Erythroblast (primary cell): ENCODE measurements at regions not wholly inside any gene's neighbourhood (a gene's known extent, or its start where the extent isn't known, plus 50 kb on each side); places are given as distances from the start of the nearest gene placed in this dataset.

Source experiments
- DNase-seq, 2 experiments: peaks; one replicate each; lab custom pipeline; 2025; lab: John Stamatoyannopoulos, UW
- GATA1 ChIP-seq: IDR thresholded peaks from 2 replicates; pipeline ENCODE4 v1.6.1; 2011; ENCODE audit warnings: low read depth, mild to moderate bottlenecking, control low read depth, low read length, moderate library complexity
- POLR2A ChIP-seq: IDR thresholded peaks from 2 replicates; pipeline ENCODE4 v1.6.1; 2011; ENCODE audit warnings: mild to moderate bottlenecking, low read length

- no peak for DNase-seq
- TF ChIP-seq POLR2A (no peak), GATA1 (no peak)
Observed at GRCh38 chr20:52348434-52348833, 156.9 kb upstream of the ZFP64 start.

DNA sequence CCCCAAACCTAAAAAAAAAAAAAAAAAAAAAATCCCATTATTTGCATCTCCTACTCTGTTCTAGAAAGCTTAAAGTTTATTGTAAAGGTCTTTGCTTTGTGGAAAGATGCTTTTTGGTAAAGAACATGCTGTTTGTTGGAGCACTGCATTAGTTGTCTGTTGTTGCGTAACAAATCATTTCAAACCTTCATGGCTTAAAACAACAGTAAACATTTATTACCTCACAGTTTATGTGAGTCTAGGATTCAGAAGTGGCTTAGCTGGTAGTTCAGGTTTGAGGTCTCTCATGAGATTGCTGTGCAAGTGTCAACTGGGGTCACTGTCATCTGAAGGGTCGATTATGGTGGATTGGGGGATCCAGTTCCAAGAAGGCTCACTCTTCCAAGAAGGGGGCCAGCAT is 155.2 kb upstream of the ZFP64 start:
- DNase-seq, result no peak
- TF ChIP-seq GATA1, result no peak
- TF ChIP-seq POLR2A, result no peak

DNA sequence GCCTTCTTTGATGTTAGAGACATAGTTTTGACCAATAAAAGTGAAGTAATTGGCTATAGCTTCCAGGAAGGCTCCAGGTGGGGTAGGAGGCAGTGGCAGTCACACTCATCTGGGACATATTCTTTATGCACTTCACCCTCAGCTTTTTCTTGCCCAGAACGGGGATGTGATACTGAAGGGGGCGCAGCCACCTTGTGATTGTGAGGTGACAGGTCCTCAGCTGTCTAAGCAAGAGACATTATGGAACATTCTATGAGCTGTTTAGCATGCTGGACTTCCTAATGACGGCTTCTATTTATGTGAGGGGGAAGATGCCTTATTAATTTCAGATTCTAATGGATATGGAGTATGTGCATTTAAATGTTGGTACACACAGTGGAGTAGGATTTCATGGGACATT is 151.3 kb upstream of the ZFP64 start:
- TF ChIP-seq GATA1 (no peak), POLR2A (no peak)

DNA sequence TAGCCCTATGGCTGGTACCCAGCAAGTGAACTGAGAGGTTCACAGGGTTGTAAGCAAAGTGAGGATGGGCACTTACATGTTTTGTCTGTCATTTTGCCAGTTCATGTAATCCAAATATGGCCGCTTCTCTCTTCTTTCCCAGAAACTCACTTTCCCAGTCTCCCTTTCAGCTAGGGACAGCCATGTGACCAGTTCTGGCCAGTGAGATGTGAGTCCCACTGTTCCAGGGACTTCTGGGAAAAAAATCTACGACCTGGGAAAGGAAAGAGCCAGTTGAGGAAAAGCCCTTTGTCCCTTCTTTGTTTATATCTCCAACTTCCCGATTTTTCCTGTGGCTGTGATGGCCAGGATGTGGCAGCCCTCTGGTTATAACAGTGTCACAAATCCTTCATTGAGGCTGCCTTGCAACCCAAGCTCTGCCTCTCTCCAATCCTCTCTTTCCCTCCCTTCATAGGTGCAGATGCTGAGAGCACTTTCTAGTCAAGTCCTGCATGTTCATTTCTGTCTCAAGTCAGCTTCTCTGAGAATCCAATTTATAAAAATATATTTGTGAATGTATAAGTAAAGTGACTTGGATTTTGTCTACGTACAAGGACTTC is 148.6 kb upstream of the ZFP64 start:
- no peak for DNase-seq
- TF ChIP-seq GATA1, result no peak
- no peak for TF ChIP-seq POLR2A

More for the DNA sequence above, 151.3 kb upstream of the ZFP64 start:
- DNase-seq, result no peak

- TF ChIP-seq POLR2A (no peak), GATA1 (no peak)
- no peak for DNase-seq
Observed at GRCh38 chr20:52332649-52333250, 141.2 kb upstream of the ZFP64 start.

- TF ChIP-seq GATA1, result no peak
- TF ChIP-seq POLR2A, result no peak
- no peak for DNase-seq
Observed at GRCh38 chr20:52332230-52332629, 140.7 kb upstream of the ZFP64 start.

DNA sequence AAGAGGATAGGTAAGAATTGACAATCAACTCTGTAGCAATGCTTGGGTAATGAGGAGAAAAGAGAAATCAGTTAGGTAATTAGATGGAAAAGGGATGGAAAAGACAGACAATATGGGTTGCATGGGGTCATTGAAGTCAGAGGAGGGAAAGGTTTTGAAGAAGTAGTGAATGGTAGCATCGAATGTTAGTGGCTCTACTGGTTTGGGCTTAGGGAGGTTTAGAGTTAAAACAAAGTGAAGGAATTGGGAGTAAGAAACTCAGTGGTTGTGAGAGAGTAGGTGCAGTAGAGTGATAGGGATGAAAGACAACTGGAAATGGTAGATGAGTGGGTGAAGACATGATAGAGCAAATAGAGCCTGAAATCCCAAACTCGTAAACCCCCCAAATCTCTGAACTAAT is 140.1 kb upstream of the ZFP64 start:
- no peak for DNase-seq
- TF ChIP-seq GATA1, result no peak
- no peak for TF ChIP-seq POLR2A

DNA sequence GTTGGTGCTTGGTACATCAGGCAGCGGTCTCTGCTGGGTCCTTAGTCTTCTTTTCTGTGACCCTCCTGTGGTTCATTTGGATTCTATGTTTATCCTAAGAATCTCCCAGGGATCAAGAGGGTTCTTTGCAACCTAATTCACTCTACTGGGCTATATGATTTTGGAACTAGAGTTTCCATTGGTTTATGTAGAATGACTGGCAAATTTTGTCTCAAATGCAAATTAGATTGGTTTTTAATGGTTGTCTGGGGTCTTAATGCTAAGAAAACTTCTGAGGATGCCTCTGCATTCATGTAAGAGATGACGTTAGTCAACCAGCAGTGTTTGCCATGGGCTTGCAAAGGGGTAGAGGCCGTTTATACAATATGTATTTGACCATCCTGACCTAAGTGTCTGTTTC is 129.8 kb upstream of the ZFP64 start:
- no peak for TF ChIP-seq GATA1
- TF ChIP-seq POLR2A, result no peak

GRCh38 chr20:52318651-52319050 is 127.1 kb upstream of the ZFP64 start:
- no peak for TF ChIP-seq POLR2A
- no peak for TF ChIP-seq GATA1

More for the DNA sequence above, 129.8 kb upstream of the ZFP64 start:
- DNase-seq, result no peak

DNA sequence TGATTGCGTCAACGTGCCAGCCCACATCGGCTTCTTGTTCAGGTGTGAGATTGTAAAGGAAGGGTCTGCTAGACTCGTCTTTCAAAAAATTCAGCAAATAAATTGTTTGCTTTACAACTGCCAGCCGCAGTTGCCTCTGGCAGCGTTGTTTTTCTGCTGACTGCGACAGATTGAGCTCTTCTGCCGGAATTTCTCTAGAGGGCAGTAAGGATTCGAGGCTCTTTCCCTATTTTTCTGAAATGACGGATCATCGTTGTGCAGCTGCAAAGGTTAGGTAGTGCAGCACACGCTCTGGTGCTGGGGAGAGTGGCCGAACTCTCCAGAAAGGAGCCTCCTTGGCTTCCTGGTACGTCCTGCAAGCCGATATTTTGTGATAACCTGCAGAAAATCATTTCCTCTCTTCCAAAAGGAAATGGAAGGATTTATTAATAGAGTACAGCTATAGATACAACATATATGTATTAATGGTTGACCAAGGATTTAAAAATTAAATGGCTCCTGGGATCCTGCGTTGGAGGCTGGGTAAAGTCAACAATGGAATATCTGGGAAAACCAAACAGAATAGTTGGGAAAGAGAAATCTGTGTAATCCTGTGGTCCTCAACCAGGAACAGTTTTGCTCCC is 121.9 kb upstream of the ZFP64 start:
- DNase-seq, result no peak
- TF ChIP-seq GATA1 (no peak), POLR2A (no peak)

More at GRCh38 chr20:52318651-52319050, 127.1 kb upstream of the ZFP64 start:
- DNase-seq, result no peak

DNA sequence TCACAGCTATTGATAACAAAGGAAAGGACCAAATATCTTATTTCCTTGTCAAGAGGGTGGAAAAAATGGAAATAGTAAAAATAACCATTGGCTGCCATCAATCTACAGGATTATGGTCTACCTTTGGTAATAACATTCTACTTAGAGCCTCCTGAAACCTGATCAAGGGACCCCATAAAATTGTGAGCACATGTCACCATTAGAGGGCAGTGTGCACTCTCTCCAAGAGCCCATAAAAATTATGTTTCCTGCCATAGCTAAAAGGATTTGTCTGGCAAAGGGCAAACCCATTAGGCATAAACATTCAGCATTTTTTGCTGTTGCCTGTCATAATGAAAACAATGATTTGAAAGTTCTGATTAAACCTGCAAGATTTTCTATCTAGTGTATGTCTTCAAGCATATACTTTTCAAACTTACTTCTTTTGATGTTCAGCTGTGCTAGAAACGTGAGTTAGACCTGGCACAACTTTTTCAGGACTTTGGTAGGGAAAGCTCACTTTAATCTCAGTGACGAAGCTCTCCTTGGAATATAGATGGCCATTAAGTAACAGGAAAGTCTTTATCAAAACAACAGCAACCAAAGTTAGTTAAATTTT is 120.7 kb upstream of the ZFP64 start:
- TF ChIP-seq POLR2A, result no peak
- no peak for TF ChIP-seq GATA1
- DNase-seq, result peak; percentile 27 to 60

GRCh38 chr20:52311209-52311794 is 119.7 kb upstream of the ZFP64 start:
- no peak for DNase-seq
- no peak for TF ChIP-seq POLR2A
- no peak for TF ChIP-seq GATA1

GRCh38 chr20:52309181-52309580 is 117.6 kb upstream of the ZFP64 start:
- no peak for DNase-seq
- TF ChIP-seq GATA1, result no peak

DNA sequence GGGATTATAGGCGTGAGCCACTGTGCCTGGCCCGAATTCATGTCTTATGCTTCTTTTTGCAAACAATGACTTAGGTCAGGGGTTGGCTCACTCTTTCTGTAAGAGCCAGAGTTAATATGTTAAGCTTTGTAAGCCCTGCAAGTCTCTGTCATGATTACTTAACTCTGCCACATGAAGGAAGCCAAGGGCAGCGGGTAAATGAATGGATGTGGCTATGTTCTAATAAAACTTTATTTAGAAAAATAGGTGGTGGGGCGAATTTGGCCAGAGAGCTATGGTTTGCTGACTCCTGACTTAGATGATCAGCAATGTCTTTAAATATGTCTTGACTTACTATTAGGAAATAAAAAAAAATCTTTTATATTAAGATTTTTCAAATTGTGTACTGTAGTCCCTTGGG is 114.9 kb upstream of the ZFP64 start:
- DNase-seq, result no peak
- no peak for TF ChIP-seq POLR2A
- TF ChIP-seq GATA1, result no peak

- TF ChIP-seq GATA1 (no peak), POLR2A (no peak)
- DNase-seq, result no peak
Observed at GRCh38 chr20:52305858-52306257, 114.3 kb upstream of the ZFP64 start.
